Bronchial epithelial cell (primary cell): ENCODE measurements at regions not wholly inside any gene's neighbourhood (a gene's known extent, or its start where the extent isn't known, plus 50 kb on each side); places are given as distances from the start of the nearest gene placed in this dataset.

ENCODE experiments used
- DNase-seq: peaks from one replicate; pipeline ENCODE4 v3.0.0-alpha.2; 2010; ENCODE audit warnings: low read depth
- FAIRE-seq: peaks from 2 replicates; lab custom pipeline; 2011; peaks lifted over from hg19 to GRCh38; lab: Jason Lieb, UNC
- H3K27me3 ChIP-seq: 2 replicates; pipeline ENCODE4 v1.5.1; 2011; ENCODE audit warnings: low read length; ENCODE audit not compliant: control insufficient read depth, insufficient read depth
- H3K36me3 ChIP-seq: 2 replicates; pipeline ENCODE4 v1.5.1; 2011; ENCODE audit warnings: low read length; ENCODE audit not compliant: control insufficient read depth, insufficient read depth
- H3K4me3 ChIP-seq: 2 replicates; pipeline ENCODE4 v1.5.1; 2011; ENCODE audit warnings: mild to moderate bottlenecking, low read depth, low read length, control low read depth
- CTCF ChIP-seq: IDR thresholded peaks from 2 replicates; pipeline ENCODE4 v1.5.1; 2011; ENCODE audit warnings: mild to moderate bottlenecking, moderate library complexity, low read length, control low read depth, inconsistent platforms; ENCODE audit not compliant: insufficient read depth, severe bottlenecking

GRCh38 chr2:104385743-104386142 lies 468.2 kb upstream of the POU3F3 start:
- H3K36me3 ChIP-seq = no peaks in the 10 kb centered on the region
- no peak overlapping the region for H3K4me3 ChIP-seq
- TF ChIP-seq CTCF = no peak
- H3K27me3 ChIP-seq = no peaks in the 10 kb centered on the region
- no peak for FAIRE-seq
- DNase-seq = no peak

GRCh38 chr2:104388296-104388695 lies 465.6 kb upstream of the POU3F3 start:
- no peak for TF ChIP-seq CTCF
- Histone ChIP-seq H3K36me3 (no peaks in the 10 kb centered on the region), H3K4me3 (no peak overlapping the region), H3K27me3 (no peaks in the 10 kb centered on the region)
- no peak for FAIRE-seq
- DNase-seq = no peak

- FAIRE-seq (no peak), DNase-seq (no peak)
- Histone ChIP-seq H3K4me3 (no peak overlapping the region), H3K36me3 (no peaks in the 10 kb centered on the region), H3K27me3 (no peaks in the 10 kb centered on the region)
- TF ChIP-seq CTCF = no peak
Observed at GRCh38 chr2:104402825-104403224, 451.1 kb upstream of the POU3F3 start.

- no peak for TF ChIP-seq CTCF
- H3K4me3 ChIP-seq = no peak overlapping the region
- H3K36me3 ChIP-seq = no peaks in the 10 kb centered on the region
- no peaks in the 10 kb centered on the region for H3K27me3 ChIP-seq
- DNase-seq (no peak), FAIRE-seq (no peak)
Observed at GRCh38 chr2:104404526-104404925, 449.4 kb upstream of the POU3F3 start.

- FAIRE-seq (no peak), DNase-seq (no peak)
- no peaks in the 10 kb centered on the region for H3K36me3 ChIP-seq
- no peak overlapping the region for H3K4me3 ChIP-seq
- no peak for TF ChIP-seq CTCF
- H3K27me3 ChIP-seq = no peaks in the 10 kb centered on the region
Observed at GRCh38 chr2:104405623-104406022, 448.3 kb upstream of the POU3F3 start.

GRCh38 chr2:104406261-104406726 lies 447.6 kb upstream of the POU3F3 start:
- TF ChIP-seq CTCF = no peak
- Histone ChIP-seq H3K36me3 (no peaks in the 10 kb centered on the region), H3K4me3 (no peak overlapping the region), H3K27me3 (no peaks in the 10 kb centered on the region)
- DNase-seq (peak; percentile 4), FAIRE-seq (peak; percentile 7)
